CD4-positive, alpha-beta T cell (primary cell): ENCODE measurements at regions not wholly inside any gene's neighbourhood (a gene's known extent, or its start where the extent isn't known, plus 50 kb on each side); places are given as distances from the start of the nearest gene placed in this dataset.

Experiments
- ATAC-seq: fragments of 200-7000 bp; cut with Tn5 transposase; one replicate; pipeline ENCODE4 v1.10.0; 2022; ENCODE audit warnings: mild to moderate bottlenecking; ENCODE audit not compliant: poor library complexity
- CTCF ChIA-PET: fragments of 350-600 bp; sonication (Branson Sonifier 250); formaldehyde crosslinking; loops from one replicate; lab custom pipeline; 2021; ENCODE audit warnings: antibody characterized with exemption, inconsistent platforms; lab: Charles Lee
- POLR2A ChIA-PET: fragments of 350-600 bp; sonication (Branson Sonifier 250); formaldehyde crosslinking; loops from one replicate; lab custom pipeline; 2021; ENCODE audit warnings: antibody characterized with exemption, inconsistent platforms; lab: Charles Lee
- DNase-seq, 14 experiments: peaks; one replicate each; pipeline ENCODE4 v3.0.0-alpha.2; 2013 to 2020; ENCODE audit warnings: mixed read lengths in 2 of 14
- H3K27ac ChIP-seq, 2 donors: one replicate each; pipeline versions ENCODE4 v1.5.1 to v1.7.0; 2013; ENCODE audit warnings: low read length in 2 of 2, low read depth in 1 of 2, mild to moderate bottlenecking in 1 of 2
- H3K27me3 ChIP-seq, 2 experiments: 1 replicate in 1 of 2; 2 replicates in 1 of 2; pipeline versions ENCODE4 v1.6.1 to v1.7.0; 2013; ENCODE audit warnings: low read length in 2 of 2, control low read depth in 1 of 2, mild to moderate bottlenecking in 1 of 2, moderate library complexity in 1 of 2; ENCODE audit not compliant: insufficient read depth in 2 of 2, control insufficient read depth in 1 of 2
- H3K36me3 ChIP-seq: one replicate; pipeline ENCODE4 v1.6.1; 2013; ENCODE audit warnings: low read length, control low read depth; ENCODE audit not compliant: insufficient read depth
- H3K4me1 ChIP-seq: one replicate; pipeline ENCODE4 v1.6.1; 2013; ENCODE audit warnings: low read length, control low read depth; ENCODE audit not compliant: insufficient read depth
- H3K4me3 ChIP-seq: one replicate; pipeline ENCODE4 v1.5.1; 2013; ENCODE audit warnings: mild to moderate bottlenecking, low read length, moderate library complexity
- H3K9me3 ChIP-seq, 2 experiments: 1 replicate in 1 of 2; 2 replicates in 1 of 2; pipeline versions ENCODE4 v1.6.1 to v1.7.0; 2013; ENCODE audit warnings: low read length in 2 of 2, mild to moderate bottlenecking in 2 of 2, control low read depth in 1 of 2, moderate library complexity in 1 of 2; ENCODE audit not compliant: control insufficient read depth in 1 of 2, insufficient read depth in 1 of 2
- H3K27ac Mint-ChIP-seq: one replicate; pipeline ENCODE4 v1.8.0; 2020; ENCODE audit warnings: mixed read lengths
- H3K27me3 Mint-ChIP-seq: one replicate; pipeline ENCODE4 v1.8.0; 2021; ENCODE audit warnings: mixed read lengths
- H3K36me3 Mint-ChIP-seq: one replicate; pipeline ENCODE4 v1.8.0; 2021; ENCODE audit warnings: low read depth, mixed read lengths
- H3K4me1 Mint-ChIP-seq: one replicate; pipeline ENCODE4 v1.8.0; 2021; ENCODE audit warnings: low read depth, mixed read lengths
- H3K4me3 Mint-ChIP-seq: one replicate; pipeline ENCODE4 v1.8.0; 2020; ENCODE audit warnings: mild to moderate bottlenecking, mixed read lengths
- H3K9me3 Mint-ChIP-seq: one replicate; pipeline ENCODE4 v1.8.0; 2020; ENCODE audit warnings: mixed read lengths
- intact Hi-C, 2 experiments: fragments of 100-400 bp; cut with DNase I in 1 of 2; cut with micrococcal nuclease in 1 of 2; formaldehyde crosslinking; loops; one replicate each; pipeline versions ENCODE4 v1.15.1 to v1.9.0; 2023 to 2025; cut with DNase I, micrococcal nuclease
- TF ChIP-seq, protein P1 (sequence below): fragments of 200-600 bp; IDR thresholded peaks from one replicate; pipeline ENCODE4 v1.8.0; 2022; ENCODE audit warnings: antibody characterized with exemption, mild to moderate bottlenecking

- H3K9me3 Mint-ChIP-seq: no peaks in the 10 kb centered on the region
Observed at GRCh38 chr1:5111581-5111980, 457.2 kb downstream of the AJAP1 start.

GRCh38 chr1:5110508-5110907 lies 456.1 kb downstream of the AJAP1 start:
- intact Hi-C loops: no loop called here
- ChIA-PET CTCF (no interaction called here), POLR2A (no interaction called here)
- peaks cover 19% of the 10 kb centered on the region for H3K4me1 Mint-ChIP-seq
- H3K4me3 Mint-ChIP-seq: peak overlapping the region; percentile 35
- no peaks in the 10 kb centered on the region for H3K36me3 Mint-ChIP-seq
- DNase-seq (peak in 2 of 14 experiments; percentile 23 to 31), ATAC-seq (no peak)
- Histone ChIP-seq H3K27me3 (peaks cover 0 to 3% of the 10 kb centered on the region in 2 experiments), H3K9me3 (no peaks in the 10 kb centered on the region), H3K4me1 (peaks cover 13% of the 10 kb centered on the region), H3K4me3 (no peak overlapping the region), H3K27ac (no peak overlapping the region), H3K36me3 (no peaks in the 10 kb centered on the region)
- peaks cover 31% of the 10 kb centered on the region for H3K27me3 Mint-ChIP-seq
- no peak overlapping the region for H3K27ac Mint-ChIP-seq
- TF ChIP-seq, protein P1, sequence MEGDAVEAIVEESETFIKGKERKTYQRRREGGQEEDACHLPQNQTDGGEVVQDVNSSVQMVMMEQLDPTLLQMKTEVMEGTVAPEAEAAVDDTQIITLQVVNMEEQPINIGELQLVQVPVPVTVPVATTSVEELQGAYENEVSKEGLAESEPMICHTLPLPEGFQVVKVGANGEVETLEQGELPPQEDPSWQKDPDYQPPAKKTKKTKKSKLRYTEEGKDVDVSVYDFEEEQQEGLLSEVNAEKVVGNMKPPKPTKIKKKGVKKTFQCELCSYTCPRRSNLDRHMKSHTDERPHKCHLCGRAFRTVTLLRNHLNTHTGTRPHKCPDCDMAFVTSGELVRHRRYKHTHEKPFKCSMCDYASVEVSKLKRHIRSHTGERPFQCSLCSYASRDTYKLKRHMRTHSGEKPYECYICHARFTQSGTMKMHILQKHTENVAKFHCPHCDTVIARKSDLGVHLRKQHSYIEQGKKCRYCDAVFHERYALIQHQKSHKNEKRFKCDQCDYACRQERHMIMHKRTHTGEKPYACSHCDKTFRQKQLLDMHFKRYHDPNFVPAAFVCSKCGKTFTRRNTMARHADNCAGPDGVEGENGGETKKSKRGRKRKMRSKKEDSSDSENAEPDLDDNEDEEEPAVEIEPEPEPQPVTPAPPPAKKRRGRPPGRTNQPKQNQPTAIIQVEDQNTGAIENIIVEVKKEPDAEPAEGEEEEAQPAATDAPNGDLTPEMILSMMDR: no peak
- no peaks in the 10 kb centered on the region for H3K9me3 Mint-ChIP-seq

More at GRCh38 chr1:5111581-5111980, 457.2 kb downstream of the AJAP1 start:
- no peaks in the 10 kb centered on the region for H3K36me3 ChIP-seq
- Mint-ChIP-seq H3K4me1 (peaks cover 19% of the 10 kb centered on the region), H3K36me3 (no peaks in the 10 kb centered on the region), H3K27me3 (peaks cover 27% of the 10 kb centered on the region), H3K27ac (no peak overlapping the region), H3K4me3 (no peak overlapping the region)
- ChIA-PET CTCF (no interaction called here), POLR2A (no interaction called here)
- H3K9me3 ChIP-seq: no peaks in the 10 kb centered on the region
- DNase-seq (no peak), ATAC-seq (no peak)
- intact Hi-C loops: no loop called here
- H3K4me3 ChIP-seq: no peak overlapping the region
- TF ChIP-seq, protein P1: no peak
- H3K27me3 ChIP-seq: no peaks in the 10 kb centered on the region
- no peak overlapping the region for H3K27ac ChIP-seq
- peaks cover 13% of the 10 kb centered on the region for H3K4me1 ChIP-seq

- ATAC-seq: no peak
- Mint-ChIP-seq H3K27me3 (peaks cover 32% of the 10 kb centered on the region), H3K4me3 (no peak overlapping the region), H3K36me3 (no peaks in the 10 kb centered on the region), H3K9me3 (no peaks in the 10 kb centered on the region), H3K27ac (no peak overlapping the region), H3K4me1 (peaks cover 19% of the 10 kb centered on the region)
- peaks cover 0 to 3% of the 10 kb centered on the region in 2 experiments for H3K27me3 ChIP-seq
- H3K27ac ChIP-seq: no peak overlapping the region
- intact Hi-C loops: no loop called here
- ChIA-PET CTCF (no interaction called here), POLR2A (no interaction called here)
- no peaks in the 10 kb centered on the region for H3K36me3 ChIP-seq
- H3K4me3 ChIP-seq: no peak overlapping the region
- TF ChIP-seq, protein P1: no peak
- H3K4me1 ChIP-seq: peaks cover 13% of the 10 kb centered on the region
- no peaks in the 10 kb centered on the region for H3K9me3 ChIP-seq
- no peak for DNase-seq
Observed at GRCh38 chr1:5109633-5110032, 455.2 kb downstream of the AJAP1 start.
